Osteoblast (primary cell): ENCODE measurements at regions not wholly inside any gene's neighbourhood (a gene's known extent, or its start where the extent isn't known, plus 50 kb on each side); places are given as distances from the start of the nearest gene placed in this dataset.

ENCODE experiments used
- DNase-seq: peaks from one replicate; pipeline ENCODE4 v3.0.0; 2011; ENCODE audit warnings: low spot score, mixed read lengths; ENCODE audit not compliant: insufficient read length; ENCODE audit errors: missing footprints
- H2AFZ ChIP-seq: 2 replicates; pipeline ENCODE4 v1.6.0; 2011; ENCODE audit warnings: mild to moderate bottlenecking, low read length
- H3K27ac ChIP-seq: 2 replicates; pipeline ENCODE4 v1.5.1; 2011; ENCODE audit warnings: mild to moderate bottlenecking, low read depth, low read length, moderate library complexity
- H3K27me3 ChIP-seq: 2 replicates; pipeline ENCODE4 v1.6.0; 2012; ENCODE audit warnings: mild to moderate bottlenecking, control low read depth, inconsistent platforms, low read length, moderate library complexity; ENCODE audit not compliant: insufficient read depth
- H3K36me3 ChIP-seq: 2 replicates; pipeline ENCODE4 v1.5.1; 2011; ENCODE audit warnings: mild to moderate bottlenecking, low read length, control low read depth, moderate library complexity; ENCODE audit not compliant: insufficient read depth
- H3K4me1 ChIP-seq: 2 replicates; pipeline ENCODE4 v1.5.1; 2011; ENCODE audit warnings: mild to moderate bottlenecking, low read length, control low read depth, moderate library complexity; ENCODE audit not compliant: insufficient read depth
- H3K4me2 ChIP-seq: 2 replicates; pipeline ENCODE4 v1.6.0; 2011; ENCODE audit warnings: mild to moderate bottlenecking, low read length; ENCODE audit not compliant: insufficient read depth
- H3K4me3 ChIP-seq: fragments of 200-600 bp; sonication (generic); 3 replicates; pipeline ENCODE4 v1.5.1; 2012; ENCODE audit warnings: mild to moderate bottlenecking, low read length, inconsistent platforms; ENCODE audit not compliant: insufficient read depth
- H3K79me2 ChIP-seq: 2 replicates; pipeline ENCODE4 v1.6.0; 2012; ENCODE audit warnings: mild to moderate bottlenecking, low read length, control low read depth, inconsistent platforms; ENCODE audit not compliant: insufficient read depth
- H3K9me3 ChIP-seq: 2 replicates; pipeline ENCODE4 v1.5.1; 2011; ENCODE audit warnings: low read depth, low read length, control low read depth
- H4K20me1 ChIP-seq: 2 replicates; pipeline ENCODE4 v1.6.0; 2012; ENCODE audit warnings: mild to moderate bottlenecking, low read length, control low read depth; ENCODE audit not compliant: insufficient read depth
- CTCF ChIP-seq: IDR thresholded peaks from 2 replicates; pipeline ENCODE4 v1.5.1; 2011; ENCODE audit warnings: mild to moderate bottlenecking, low read depth, low read length, moderate library complexity; ENCODE audit errors: extremely low read depth

- Histone ChIP-seq H2AFZ (no peak overlapping the region), H3K27ac (no peak overlapping the region), H3K9me3 (no peaks in the 10 kb centered on the region), H3K79me2 (no peaks in the 10 kb centered on the region), H3K36me3 (no peaks in the 10 kb centered on the region), H3K4me3 (no peak overlapping the region), H3K27me3 (no peaks in the 10 kb centered on the region), H4K20me1 (no peaks in the 10 kb centered on the region), H3K4me2 (no peak overlapping the region), H3K4me1 (no peaks in the 10 kb centered on the region)
- no peak for TF ChIP-seq CTCF
- no peak for DNase-seq
These were observed 395.4 kb downstream of the MATN1 start for GRCh38 chr1:30328100-30328370.

GRCh38 chr1:30327370-30328099 lies 395.9 kb downstream of the MATN1 start:
- no peak for TF ChIP-seq CTCF
- H3K27ac ChIP-seq, result no peak overlapping the region
- no peak overlapping the region for H3K4me2 ChIP-seq
- no peaks in the 10 kb centered on the region for H3K9me3 ChIP-seq
- H3K4me1 ChIP-seq, result no peaks in the 10 kb centered on the region
- no peak overlapping the region for H3K4me3 ChIP-seq
- H3K27me3 ChIP-seq, result no peaks in the 10 kb centered on the region
- no peaks in the 10 kb centered on the region for H3K36me3 ChIP-seq
- H2AFZ ChIP-seq, result no peak overlapping the region
- H3K79me2 ChIP-seq, result no peaks in the 10 kb centered on the region
- H4K20me1 ChIP-seq, result no peaks in the 10 kb centered on the region
- DNase-seq, result no peak

GRCh38 chr1:30325999-30326398 lies 397.4 kb downstream of the MATN1 start:
- H3K9me3 ChIP-seq, result no peaks in the 10 kb centered on the region
- H3K27ac ChIP-seq, result no peak overlapping the region
- H4K20me1 ChIP-seq, result no peaks in the 10 kb centered on the region
- H3K36me3 ChIP-seq, result no peaks in the 10 kb centered on the region
- no peaks in the 10 kb centered on the region for H3K27me3 ChIP-seq
- no peak overlapping the region for H2AFZ ChIP-seq
- no peaks in the 10 kb centered on the region for H3K4me1 ChIP-seq
- no peaks in the 10 kb centered on the region for H3K79me2 ChIP-seq
- H3K4me2 ChIP-seq, result no peak overlapping the region
- DNase-seq, result peak; percentile 74
- no peak for TF ChIP-seq CTCF
- H3K4me3 ChIP-seq, result no peak overlapping the region

DNA sequence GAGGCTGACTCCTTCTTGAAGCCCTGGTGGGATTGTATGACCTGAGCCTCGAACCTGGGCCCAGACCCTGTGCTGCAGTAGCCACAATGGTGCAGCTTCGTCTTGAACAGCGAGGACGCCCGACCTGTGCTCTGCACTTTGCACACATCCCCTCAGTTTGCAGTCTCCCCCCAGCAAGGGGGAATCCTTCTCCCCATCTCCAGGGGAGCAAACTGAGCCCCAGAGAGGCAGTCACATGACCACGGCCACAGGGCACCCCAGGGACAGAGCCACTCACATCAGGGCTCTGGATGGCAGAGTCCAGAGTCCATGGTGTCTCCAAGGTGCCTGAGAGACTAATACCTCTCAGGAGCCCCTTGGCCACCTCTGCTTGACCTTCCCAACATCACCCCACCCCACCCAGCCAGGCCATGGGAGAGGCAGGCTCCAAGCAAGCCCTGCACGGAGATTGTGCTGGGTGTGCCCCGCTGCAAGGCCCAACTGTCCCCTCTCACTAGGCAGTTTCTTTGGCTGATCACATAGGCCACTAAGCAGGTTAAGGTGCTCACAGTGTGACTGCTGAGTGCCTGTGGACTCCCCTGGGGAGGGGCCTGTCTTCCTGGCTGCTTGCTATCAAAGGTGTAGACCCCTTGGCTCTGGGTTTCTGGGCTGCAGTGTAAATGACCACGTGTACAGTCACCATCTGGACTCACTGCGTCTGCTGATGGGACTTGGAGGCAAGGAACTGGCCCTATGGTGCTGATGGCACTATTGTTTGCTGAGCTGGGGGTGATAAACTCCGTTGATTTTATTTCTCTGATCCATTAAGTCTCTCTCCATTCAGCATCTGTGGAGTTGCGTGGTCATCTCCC lies 398.1 kb downstream of the MATN1 start:
- H3K79me2 ChIP-seq, result no peaks in the 10 kb centered on the region
- no peak overlapping the region for H3K27ac ChIP-seq
- no peak overlapping the region for H3K4me3 ChIP-seq
- no peaks in the 10 kb centered on the region for H3K36me3 ChIP-seq
- no peaks in the 10 kb centered on the region for H3K9me3 ChIP-seq
- no peak overlapping the region for H2AFZ ChIP-seq
- DNase-seq, result peak; percentile 56
- TF ChIP-seq CTCF, result no peak
- H4K20me1 ChIP-seq, result no peaks in the 10 kb centered on the region
- no peaks in the 10 kb centered on the region for H3K27me3 ChIP-seq
- no peaks in the 10 kb centered on the region for H3K4me1 ChIP-seq
- no peak overlapping the region for H3K4me2 ChIP-seq
